Endothelial cell of umbilical vein (primary cell): ENCODE measurements at regions not wholly inside any gene's neighbourhood (a gene's known extent, or its start where the extent isn't known, plus 50 kb on each side); places are given as distances from the start of the nearest gene placed in this dataset.

Experiments used
- BruUV-seq: library from RNA; stranded (reverse); fragments of 400-500 nt; replicated peaks from 2 replicates; lab custom pipeline; 2021; lab: Mats Ljungman, UMichigan
- CTCF ChIA-PET: fragments of 300-600, 350-600 bp; sonication (Branson Sonifier 250); formaldehyde crosslinking; loops from one replicate; lab custom pipeline; 2021; ENCODE audit warnings: antibody characterized with exemption, inconsistent platforms; lab: Charles Lee
- POLR2A ChIA-PET: fragments of 300-600, 350-600 bp; sonication (Branson Sonifier 250); formaldehyde crosslinking; loops from one replicate; lab custom pipeline; 2021; ENCODE audit warnings: antibody characterized with exemption, inconsistent platforms; lab: Charles Lee
- DNase-seq: peaks from one replicate; pipeline ENCODE4 v3.0.0-alpha.2; 2011; ENCODE audit warnings: low read depth, low spot score
- FAIRE-seq: peaks from 2 replicates; lab custom pipeline; 2011; peaks lifted over from hg19 to GRCh38; lab: Jason Lieb, UNC
- H2AFZ ChIP-seq: 2 replicates; pipeline ENCODE4 v1.6.0; 2012; ENCODE audit warnings: low read depth, low read length, control low read depth, inconsistent platforms
- H3K27ac ChIP-seq: 2 replicates; pipeline ENCODE4 v1.5.1; 2011; ENCODE audit warnings: low read depth, mild to moderate bottlenecking, control low read depth, low read length, moderate library complexity; ENCODE audit not compliant: insufficient read depth
- H3K27me3 ChIP-seq, 2 experiments: 2 replicates each; pipeline versions ENCODE4 v1.6.0 to v1.6.1; 2011; ENCODE audit warnings: low read length in 2 of 2, mixed read lengths in 1 of 2; ENCODE audit not compliant: control insufficient read depth in 2 of 2, insufficient read depth in 2 of 2
- H3K36me3 ChIP-seq, 2 experiments: 2 replicates in 1 of 2; 3 replicates in 1 of 2; pipeline ENCODE4 v1.5.1; 2011; ENCODE audit warnings: low read length in 2 of 2, mild to moderate bottlenecking in 1 of 2, moderate library complexity in 1 of 2; ENCODE audit not compliant: control insufficient read depth in 2 of 2, insufficient read depth in 2 of 2; ENCODE audit errors: extremely low read depth in 1 of 2
- H3K4me1 ChIP-seq: 3 replicates; pipeline ENCODE4 v1.5.1; 2011; ENCODE audit warnings: mild to moderate bottlenecking, low read length; ENCODE audit not compliant: control insufficient read depth, insufficient read depth; ENCODE audit errors: extremely low read depth
- H3K4me2 ChIP-seq: 2 replicates; pipeline ENCODE4 v1.6.1; 2011; ENCODE audit warnings: low read length, control low read depth, mixed read lengths; ENCODE audit not compliant: insufficient read depth
- H3K4me3 ChIP-seq, 3 experiments: fragments of 200-600 bp in 1 of 3; sonication (generic), shearing (Covaris generic) in 1 of 3; replicated peaks in 1 of 3; 2 replicates each; pipeline ENCODE4 v1.5.1; 2011 to 2016; ENCODE audit warnings: control low read depth in 3 of 3, low read length in 3 of 3, mild to moderate bottlenecking in 2 of 3, inconsistent platforms in 1 of 3, low read depth in 1 of 3, moderate library complexity in 1 of 3; ENCODE audit not compliant: insufficient read depth in 1 of 3
- H3K79me2 ChIP-seq: 2 replicates; pipeline ENCODE4 v1.6.0; 2012; ENCODE audit warnings: low read length, inconsistent platforms; ENCODE audit not compliant: control insufficient read depth, insufficient read depth
- H3K9ac ChIP-seq: replicated peaks from 2 replicates; pipeline ENCODE3; 2011; ENCODE audit warnings: low read length, control low read depth; ENCODE audit not compliant: insufficient read depth; ENCODE audit errors: extremely low read depth
- H3K9me1 ChIP-seq: replicated peaks from 3 replicates; pipeline ENCODE4 v1.6.0; 2011; ENCODE audit warnings: mild to moderate bottlenecking, low read length; ENCODE audit not compliant: control insufficient read depth, insufficient read depth; ENCODE audit errors: extremely low read depth
- H3K9me3 ChIP-seq: replicated peaks from 2 replicates; pipeline ENCODE4 v1.5.1; 2012; ENCODE audit warnings: low read length, inconsistent platforms; ENCODE audit not compliant: control insufficient read depth, insufficient read depth
- H4K20me1 ChIP-seq: replicated peaks from 2 replicates; pipeline ENCODE3; 2011; ENCODE audit warnings: mild to moderate bottlenecking, low read length; ENCODE audit not compliant: control insufficient read depth, insufficient read depth; ENCODE audit errors: extremely low read depth
- EZH2 ChIP-seq: IDR thresholded peaks from 2 replicates; pipeline ENCODE4 v1.6.1; 2012; ENCODE audit warnings: borderline replicate concordance, low read depth, mild to moderate bottlenecking, moderate library complexity, low read length, inconsistent platforms; ENCODE audit not compliant: severe bottlenecking
- FOS ChIP-seq: IDR thresholded peaks from 2 replicates; pipeline ENCODE4 v1.6.1; 2011; ENCODE audit warnings: mild to moderate bottlenecking, low read length, moderate library complexity, borderline replicate concordance; ENCODE audit not compliant: insufficient read depth
- GATA2 ChIP-seq: IDR thresholded peaks from 2 replicates; pipeline ENCODE4 v1.7.0; 2011; ENCODE audit warnings: low read depth, mild to moderate bottlenecking, moderate library complexity, mixed read lengths, low read length; ENCODE audit not compliant: insufficient read length, insufficient read depth
- JUN ChIP-seq: IDR thresholded peaks from 2 replicates; pipeline ENCODE4 v1.6.1; 2011; ENCODE audit warnings: borderline replicate concordance, low read depth; ENCODE audit not compliant: insufficient read length, insufficient read depth
- MAX ChIP-seq: IDR thresholded peaks from 2 replicates; pipeline ENCODE4 v1.6.1; 2011; ENCODE audit not compliant: insufficient read depth, insufficient read length
- MYC ChIP-seq: IDR thresholded peaks from one replicate; pipeline ENCODE4 v1.6.1; 2011; ENCODE audit warnings: mild to moderate bottlenecking, low read depth, low read length
- POLR2A ChIP-seq: IDR thresholded peaks from 2 replicates; pipeline ENCODE4 v1.6.1; 2012; ENCODE audit warnings: low read depth, mild to moderate bottlenecking, control low read depth, low read length
- POLR2AphosphoS5 ChIP-seq: IDR thresholded peaks from 2 replicates; pipeline ENCODE4 v1.6.1; 2012; ENCODE audit warnings: low read depth, mild to moderate bottlenecking, control low read depth, low read length, moderate library complexity; ENCODE audit not compliant: insufficient read depth
- dilution Hi-C: fragments of 300-500 bp; cut with MboI; formaldehyde crosslinking; loops from one replicate; pipeline ENCODE4 v1.15.0; 2019; ENCODE audit warnings: low sequenced_read_pairs; ENCODE audit not compliant: extremely low pct_ligation_motif_present
- intact Hi-C: fragments of 100-400 bp; cut with micrococcal nuclease; formaldehyde crosslinking; loops from one replicate; pipeline ENCODE4 v1.10.0; 2022
- TF ChIP-seq, protein P1 (sequence below), 2 donors: IDR thresholded peaks; 1 replicate in 1 of 2; 2 replicates in 1 of 2; pipeline ENCODE4 v1.5.1; 2011; ENCODE audit warnings: low read length in 2 of 2, mild to moderate bottlenecking in 2 of 2, moderate library complexity in 2 of 2, control low read depth in 1 of 2, inconsistent platforms in 1 of 2, low read depth in 1 of 2; ENCODE audit not compliant: insufficient read depth in 1 of 2; ENCODE audit errors: extremely low read depth in 1 of 2

- H3K9me1 ChIP-seq = no peaks in the 10 kb centered on the region
- TF ChIP-seq JUN = no peak
- TF ChIP-seq MAX = no peak
- no peak for TF ChIP-seq FOS
- no peak for TF ChIP-seq POLR2A
- TF ChIP-seq POLR2AphosphoS5 = no peak
- TF ChIP-seq EZH2 = no peak
- TF ChIP-seq, protein P1, sequence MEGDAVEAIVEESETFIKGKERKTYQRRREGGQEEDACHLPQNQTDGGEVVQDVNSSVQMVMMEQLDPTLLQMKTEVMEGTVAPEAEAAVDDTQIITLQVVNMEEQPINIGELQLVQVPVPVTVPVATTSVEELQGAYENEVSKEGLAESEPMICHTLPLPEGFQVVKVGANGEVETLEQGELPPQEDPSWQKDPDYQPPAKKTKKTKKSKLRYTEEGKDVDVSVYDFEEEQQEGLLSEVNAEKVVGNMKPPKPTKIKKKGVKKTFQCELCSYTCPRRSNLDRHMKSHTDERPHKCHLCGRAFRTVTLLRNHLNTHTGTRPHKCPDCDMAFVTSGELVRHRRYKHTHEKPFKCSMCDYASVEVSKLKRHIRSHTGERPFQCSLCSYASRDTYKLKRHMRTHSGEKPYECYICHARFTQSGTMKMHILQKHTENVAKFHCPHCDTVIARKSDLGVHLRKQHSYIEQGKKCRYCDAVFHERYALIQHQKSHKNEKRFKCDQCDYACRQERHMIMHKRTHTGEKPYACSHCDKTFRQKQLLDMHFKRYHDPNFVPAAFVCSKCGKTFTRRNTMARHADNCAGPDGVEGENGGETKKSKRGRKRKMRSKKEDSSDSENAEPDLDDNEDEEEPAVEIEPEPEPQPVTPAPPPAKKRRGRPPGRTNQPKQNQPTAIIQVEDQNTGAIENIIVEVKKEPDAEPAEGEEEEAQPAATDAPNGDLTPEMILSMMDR (IDR thresholded peaks at IDR 0.05; ENCODE audit: extremely low read depth in 1 of 2, insufficient read depth in 1 of 2, low read depth in 1 of 2, low read length in 2 of 2) = no peak
- TF ChIP-seq MYC = no peak
- TF ChIP-seq GATA2 = no peak
- no peaks in the 10 kb centered on the region for H3K36me3 ChIP-seq
- no peak overlapping the region for H3K27ac ChIP-seq
- intact Hi-C loops (no loop called here), dilution Hi-C loops (no loop called here)
- POLR2A ChIA-PET = no interaction called here
- H3K4me1 ChIP-seq = no peaks in the 10 kb centered on the region
- H3K4me3 ChIP-seq = no peak overlapping the region
- no peaks in the 10 kb centered on the region for H3K9me3 ChIP-seq
- no peaks in the 10 kb centered on the region for H3K27me3 ChIP-seq
- H4K20me1 ChIP-seq = no peaks in the 10 kb centered on the region
- no peak overlapping the region for H3K4me2 ChIP-seq
- no peak overlapping the region for H2AFZ ChIP-seq
- DNase-seq (no peak), FAIRE-seq (no peak)
- H3K9ac ChIP-seq = no peak overlapping the region
- no peaks in the 10 kb centered on the region for H3K79me2 ChIP-seq
- no TSS peak for BruUV-seq
- CTCF ChIA-PET = no interaction called here
Measured at GRCh38 chr3:105077060-105077822, 289.5 kb upstream of the ALCAM start.
